DND-41 (cell line): ENCODE measurements at regions not wholly inside any gene's neighbourhood (a gene's known extent, or its start where the extent isn't known, plus 50 kb on each side); places are given as distances from the start of the nearest gene placed in this dataset.

ENCODE experiments used
- ATAC-seq: fragments of 200-7000 bp; cut with Tn5 transposase; 3 replicates; pipeline ENCODE4 v1.9.1; 2021; ENCODE audit warnings: low read depth; ENCODE audit not compliant: insufficient read depth
- DNase-seq: peaks from one replicate; pipeline ENCODE4 v3.0.0-alpha.2; 2020
- H2AFZ ChIP-seq: 2 replicates; pipeline ENCODE4 v1.6.0; 2012; ENCODE audit warnings: low read depth, low read length
- H3K27ac ChIP-seq: 2 replicates; pipeline ENCODE4 v1.5.1; 2012; ENCODE audit warnings: low read length, inconsistent platforms
- H3K27me3 ChIP-seq: fragments of 200-600 bp; sonication (generic); 2 replicates; pipeline ENCODE4 v1.6.0; 2012; ENCODE audit warnings: low read length, mild to moderate bottlenecking, inconsistent platforms; ENCODE audit not compliant: insufficient read depth, poor library complexity
- H3K36me3 ChIP-seq: 2 replicates; pipeline ENCODE4 v1.5.1; 2012; ENCODE audit warnings: low read length, inconsistent platforms; ENCODE audit not compliant: insufficient read depth
- H3K4me1 ChIP-seq: 2 replicates; pipeline ENCODE4 v1.5.1; 2012; ENCODE audit warnings: mild to moderate bottlenecking, low read length; ENCODE audit not compliant: insufficient read depth
- H3K4me2 ChIP-seq: 2 replicates; pipeline ENCODE4 v1.6.0; 2012; ENCODE audit warnings: mild to moderate bottlenecking, moderate library complexity, low read length, inconsistent platforms; ENCODE audit not compliant: insufficient read depth
- H3K4me3 ChIP-seq, 2 experiments: fragments of 200-600 bp in 1 of 2; shearing (Covaris generic) in 1 of 2; 2 replicates each; pipeline ENCODE4 v1.5.1; 2012 to 2016; ENCODE audit warnings: inconsistent platforms in 2 of 2, low read length in 2 of 2, mild to moderate bottlenecking in 2 of 2, low read depth in 1 of 2, moderate library complexity in 1 of 2
- H3K79me2 ChIP-seq: 2 replicates; pipeline ENCODE4 v1.6.0; 2012; ENCODE audit warnings: low read length, inconsistent platforms; ENCODE audit not compliant: insufficient read depth
- H3K9ac ChIP-seq: 2 replicates; pipeline ENCODE4 v1.6.0; 2012; ENCODE audit warnings: low read depth, mild to moderate bottlenecking, inconsistent platforms, low read length, moderate library complexity
- H3K9me3 ChIP-seq: 2 replicates; pipeline ENCODE4 v1.5.1; 2012; ENCODE audit warnings: low read length, moderate library complexity, mild to moderate bottlenecking, inconsistent platforms; ENCODE audit not compliant: insufficient read depth, severe bottlenecking
- H4K20me1 ChIP-seq: 2 replicates; pipeline ENCODE4 v1.6.0; 2012; ENCODE audit warnings: low read length; ENCODE audit not compliant: insufficient read depth
- EZH2 ChIP-seq: IDR thresholded peaks from 3 replicates; pipeline ENCODE4 v1.6.1; 2012; ENCODE audit warnings: borderline replicate concordance, low read depth, mild to moderate bottlenecking, moderate library complexity, low read length, inconsistent platforms; ENCODE audit not compliant: severe bottlenecking
- TF ChIP-seq, protein P1 (sequence below): IDR thresholded peaks from 2 replicates; pipeline ENCODE4 v1.5.1; 2012; ENCODE audit warnings: borderline replicate concordance, low read length, moderate library complexity, mild to moderate bottlenecking; ENCODE audit not compliant: poor library complexity, severe bottlenecking; ENCODE audit errors: extremely low read depth

GRCh38 chr2:192381082-192381481 is 186.3 kb upstream of the TMEFF2 start:
- Histone ChIP-seq H3K4me1 (no peaks in the 10 kb centered on the region), H3K4me3 (no peak overlapping the region), H3K9ac (no peak overlapping the region), H3K27me3 (no peaks in the 10 kb centered on the region), H2AFZ (no peak overlapping the region), H3K27ac (no peak overlapping the region), H3K36me3 (no peaks in the 10 kb centered on the region), H3K4me2 (no peak overlapping the region), H3K9me3 (no peaks in the 10 kb centered on the region), H3K79me2 (no peaks in the 10 kb centered on the region), H4K20me1 (no peaks in the 10 kb centered on the region)
- TF ChIP-seq, protein P1, sequence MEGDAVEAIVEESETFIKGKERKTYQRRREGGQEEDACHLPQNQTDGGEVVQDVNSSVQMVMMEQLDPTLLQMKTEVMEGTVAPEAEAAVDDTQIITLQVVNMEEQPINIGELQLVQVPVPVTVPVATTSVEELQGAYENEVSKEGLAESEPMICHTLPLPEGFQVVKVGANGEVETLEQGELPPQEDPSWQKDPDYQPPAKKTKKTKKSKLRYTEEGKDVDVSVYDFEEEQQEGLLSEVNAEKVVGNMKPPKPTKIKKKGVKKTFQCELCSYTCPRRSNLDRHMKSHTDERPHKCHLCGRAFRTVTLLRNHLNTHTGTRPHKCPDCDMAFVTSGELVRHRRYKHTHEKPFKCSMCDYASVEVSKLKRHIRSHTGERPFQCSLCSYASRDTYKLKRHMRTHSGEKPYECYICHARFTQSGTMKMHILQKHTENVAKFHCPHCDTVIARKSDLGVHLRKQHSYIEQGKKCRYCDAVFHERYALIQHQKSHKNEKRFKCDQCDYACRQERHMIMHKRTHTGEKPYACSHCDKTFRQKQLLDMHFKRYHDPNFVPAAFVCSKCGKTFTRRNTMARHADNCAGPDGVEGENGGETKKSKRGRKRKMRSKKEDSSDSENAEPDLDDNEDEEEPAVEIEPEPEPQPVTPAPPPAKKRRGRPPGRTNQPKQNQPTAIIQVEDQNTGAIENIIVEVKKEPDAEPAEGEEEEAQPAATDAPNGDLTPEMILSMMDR, result no peak
- no peak for TF ChIP-seq EZH2
- no peak for DNase-seq
- ATAC-seq, result no peak

- Histone ChIP-seq H3K27me3 (no peaks in the 10 kb centered on the region), H3K36me3 (no peaks in the 10 kb centered on the region), H3K27ac (no peak overlapping the region), H3K79me2 (no peaks in the 10 kb centered on the region), H3K9ac (no peak overlapping the region), H3K4me1 (no peaks in the 10 kb centered on the region), H2AFZ (no peak overlapping the region), H3K4me3 (no peak overlapping the region), H4K20me1 (no peaks in the 10 kb centered on the region), H3K4me2 (no peak overlapping the region), H3K9me3 (no peaks in the 10 kb centered on the region)
- no peak for DNase-seq
- TF ChIP-seq, protein P1, result no peak
- TF ChIP-seq EZH2, result no peak
- ATAC-seq, result no peak
Observed at GRCh38 chr2:192379736-192380135, 185.0 kb upstream of the TMEFF2 start.

- no peak overlapping the region for H3K4me2 ChIP-seq
- no peak overlapping the region for H3K4me3 ChIP-seq
- H2AFZ ChIP-seq, result no peak overlapping the region
- TF ChIP-seq, protein P1, result no peak
- no peak for TF ChIP-seq EZH2
- H3K27ac ChIP-seq, result no peak overlapping the region
- no peaks in the 10 kb centered on the region for H3K4me1 ChIP-seq
- no peak for DNase-seq
- no peaks in the 10 kb centered on the region for H3K79me2 ChIP-seq
- no peaks in the 10 kb centered on the region for H3K36me3 ChIP-seq
- no peaks in the 10 kb centered on the region for H3K27me3 ChIP-seq
- no peaks in the 10 kb centered on the region for H3K9me3 ChIP-seq
- ATAC-seq, result no peak
- no peaks in the 10 kb centered on the region for H4K20me1 ChIP-seq
- H3K9ac ChIP-seq, result no peak overlapping the region
Observed at GRCh38 chr2:192377173-192377572, 182.4 kb upstream of the TMEFF2 start.

GRCh38 chr2:192373754-192374153 is 179.0 kb upstream of the TMEFF2 start:
- Histone ChIP-seq H3K9ac (no peak overlapping the region), H3K4me3 (no peak overlapping the region), H3K79me2 (no peaks in the 10 kb centered on the region), H3K27ac (no peak overlapping the region), H3K9me3 (no peaks in the 10 kb centered on the region), H3K36me3 (no peaks in the 10 kb centered on the region), H2AFZ (no peak overlapping the region), H3K4me1 (no peaks in the 10 kb centered on the region), H4K20me1 (no peaks in the 10 kb centered on the region), H3K27me3 (no peaks in the 10 kb centered on the region), H3K4me2 (no peak overlapping the region)
- TF ChIP-seq, protein P1, result no peak
- TF ChIP-seq EZH2, result no peak
- no peak for DNase-seq
- no peak for ATAC-seq
